Ovary (tissue), 3 donors: ENCODE measurements at regions not wholly inside any gene's neighbourhood (a gene's known extent, or its start where the extent isn't known, plus 50 kb on each side); places are given as distances from the start of the nearest gene placed in this dataset.

Source experiments
- CTCF ChIP-seq, 3 donors: fragments of 450-650 bp in 2 of 3; fragments of 200-600 bp in 1 of 3; IDR thresholded peaks; one replicate each; pipeline versions ENCODE4 v1.5.1 to v1.8.0; 2016 to 2022; ENCODE audit warnings: antibody characterized with exemption in 3 of 3, mild to moderate bottlenecking in 1 of 3
- EP300 ChIP-seq: sonication (generic); formaldehyde crosslinking; IDR thresholded peaks from one replicate; pipeline ENCODE4 v1.6.1; 2017; ENCODE audit warnings: antibody characterized with exemption
- POLR2A ChIP-seq: fragments of 450-650 bp; IDR thresholded peaks from one replicate; pipeline ENCODE4 v1.6.1; 2017; ENCODE audit warnings: antibody characterized with exemption, mild to moderate bottlenecking, moderate library complexity
- donor health status: DM: no; HTN: no; CAD: no.

- TF ChIP-seq POLR2A (no peak), CTCF (IDR thresholded peaks at IDR 0.05) (no peak), EP300 (no peak)
Observed at GRCh38 chr1:148292915-148293314, 140.8 kb upstream of the NBPF11 start.
